ENCODE measurements at regions not wholly inside any gene's neighbourhood (a gene's known extent, or its start where the extent isn't known, plus 50 kb on each side); places are given as distances from the start of the nearest gene placed in this dataset.

DNA sequence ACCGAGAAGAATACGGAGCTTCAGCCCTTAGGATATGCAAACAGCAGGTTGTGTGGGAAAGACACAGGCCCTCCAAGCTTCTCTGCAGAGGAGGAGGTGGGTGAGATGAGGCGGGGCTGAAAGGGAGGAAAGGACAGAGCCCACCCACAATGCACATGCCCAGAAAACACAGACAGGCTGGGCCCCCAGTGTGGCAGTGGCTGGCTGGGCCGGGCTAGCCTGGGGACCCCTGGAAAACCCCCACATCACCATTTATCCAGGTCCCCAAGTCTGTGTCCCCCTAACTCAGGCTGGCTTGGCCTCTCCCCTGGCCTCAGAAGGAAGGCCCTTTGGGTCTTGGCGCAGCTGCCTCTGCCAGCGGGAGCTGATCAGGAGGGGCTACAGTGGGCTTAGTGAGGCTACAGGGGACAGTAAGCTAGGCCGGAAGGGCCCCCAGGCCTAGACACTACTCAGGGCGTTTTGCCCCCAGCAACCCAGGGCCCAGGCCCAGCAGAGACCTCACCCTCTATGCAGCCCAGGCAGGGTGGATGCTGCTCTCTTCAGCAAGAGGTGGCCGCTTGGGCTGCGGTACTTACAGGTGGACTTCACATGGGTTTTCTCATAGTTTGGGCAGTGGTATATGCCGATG lies 119.5 kb downstream of the TUBA3C start:
- Histone ChIP-seq H3K4me2 (ENCODE audit: low read depth, low read length) (no peak overlapping the region), H3K27me3 (ENCODE audit: control insufficient read depth, insufficient read depth, low read length) (no peaks in the 10 kb centered on the region), H3K36me3 (ENCODE audit: control insufficient read depth, insufficient read depth, low read length) (no peaks in the 10 kb centered on the region), H3K23ac (ENCODE audit: low read depth, low read length) (no peak overlapping the region), H3K4me3 (ENCODE audit: insufficient read depth, low read depth, low read length) (no peak overlapping the region), H4K5ac (ENCODE audit: low read depth, low read length) (no peak overlapping the region), H3K18ac (ENCODE audit: low read depth, low read length) (no peak overlapping the region), H3K9me1 (ENCODE audit: insufficient read depth, low read length) (no peaks in the 10 kb centered on the region), H3K79me1 (ENCODE audit: low read depth in 1 of 2, low read length in 2 of 2) (no peaks in the 10 kb centered on the region), H3K4ac (ENCODE audit: low read depth, low read length) (no peak overlapping the region), H4K8ac (ENCODE audit: low read depth in 2 of 2, low read length in 2 of 2) (no peak overlapping the region), H3K14ac (replicated peaks; ENCODE audit: low read depth, low read length) (no peak overlapping the region), H3K9me3 (ENCODE audit: control insufficient read depth, insufficient read depth, low read length) (peaks cover 47% of the 10 kb centered on the region), H2AK5ac (ENCODE audit: low read depth, low read length) (no peak overlapping the region), H3K27ac (ENCODE audit: insufficient read depth, low read length) (no peak overlapping the region), H4K20me1 (ENCODE audit: insufficient read depth, low read length) (no peaks in the 10 kb centered on the region), H2BK15ac (ENCODE audit: low read depth, low read length) (no peak overlapping the region), H2BK5ac (ENCODE audit: low read depth, low read length, poor library complexity, severe bottlenecking) (no peak overlapping the region), H2BK20ac (ENCODE audit: low read depth, low read length) (no peak overlapping the region), H3K9ac (ENCODE audit: low read depth, low read length) (no peak overlapping the region), H3K4me1 (ENCODE audit: control insufficient read depth, insufficient read depth, low read length) (no peaks in the 10 kb centered on the region), H2AFZ (replicated peaks; ENCODE audit: low read length, poor library complexity) (no peak overlapping the region), H2BK120ac (ENCODE audit: low read depth, low read length) (no peak overlapping the region), H4K91ac (ENCODE audit: insufficient read depth, low read depth, low read length) (no peak overlapping the region), H2AK9ac (replicated peaks; ENCODE audit: low read depth, low read length, poor library complexity) (no peak overlapping the region), H3K56ac (ENCODE audit: extremely low read depth, insufficient read depth, low read length) (no peak overlapping the region)
- ChIA-PET POLR2A (ENCODE audit: unreplicated experiment) (no interaction called here), CTCF (interaction anchor here (0.7 kb wide), 1 partner anchor 134 kb away, joined by 3 read pairs; no protein-coding TSS in a partner anchor)
- BruUV-seq (replicated peaks): no TSS peak
- dilution Hi-C loops (cut with HindIII; ENCODE audit: low sequenced_read_pairs, unreplicated experiment) (no loop called here), intact Hi-C loops (cut with micrococcal nuclease) (no loop called here), in situ Hi-C loops (cut with MboI; ENCODE audit: low sequenced_read_pairs) (no loop called here)
- WGBS, 2 experiments (ENCODE audit: extremely low coverage in 2 of 2, insufficient read length in 1 of 2): no CpG with 5 or more reads among the region's 11 CpGs
- ATAC-seq (ENCODE audit: low read depth) (no peak), DNase-seq (no peak)
- TF ChIP-seq CEBPB (IDR thresholded peaks at IDR 0.05; ENCODE audit: low read depth, low read length) (no peak), RCOR1 (IDR thresholded peaks at IDR 0.05; ENCODE audit: insufficient replicate concordance, low read length) (no peak), RFX5 (IDR thresholded peaks at IDR 0.05; ENCODE audit: low read depth, low read length) (no peak), FOS (IDR thresholded peaks at IDR 0.05; ENCODE audit: low read depth, low read length) (no peak), MAZ (IDR thresholded peaks at IDR 0.05; ENCODE audit: borderline replicate concordance, low read depth, low read length) (no peak), CHD1 (IDR thresholded peaks at IDR 0.05; ENCODE audit: low read depth, low read length) (no peak), RAD21 (IDR thresholded peaks at IDR 0.05; ENCODE audit: low read length) (no peak)
- TF ChIP-seq, protein P1, sequence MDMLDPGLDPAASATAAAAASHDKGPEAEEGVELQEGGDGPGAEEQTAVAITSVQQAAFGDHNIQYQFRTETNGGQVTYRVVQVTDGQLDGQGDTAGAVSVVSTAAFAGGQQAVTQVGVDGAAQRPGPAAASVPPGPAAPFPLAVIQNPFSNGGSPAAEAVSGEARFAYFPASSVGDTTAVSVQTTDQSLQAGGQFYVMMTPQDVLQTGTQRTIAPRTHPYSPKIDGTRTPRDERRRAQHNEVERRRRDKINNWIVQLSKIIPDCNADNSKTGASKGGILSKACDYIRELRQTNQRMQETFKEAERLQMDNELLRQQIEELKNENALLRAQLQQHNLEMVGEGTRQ (IDR thresholded peaks at IDR 0.05; ENCODE audit: low read depth, low read length): no peak
